Thyroid gland (tissue), 4 donors: ENCODE measurements at regions not wholly inside any gene's neighbourhood (a gene's known extent, or its start where the extent isn't known, plus 50 kb on each side); places are given as distances from the start of the nearest gene placed in this dataset.

Source experiments
- DNase-seq, 2 donors: peaks; one replicate each; pipeline ENCODE4 v3.0.0-alpha.2; 2019
- H3K27ac ChIP-seq, 3 donors: fragments of 200-600 bp; sonication (generic); 1 replicate in 2 of 3; 2 replicates in 1 of 3; pipeline ENCODE4 v1.5.1; 2016 to 2019; ENCODE audit warnings: mild to moderate bottlenecking in 1 of 3, moderate library complexity in 1 of 3
- H3K27me3 ChIP-seq: fragments of 200-600 bp; sonication (generic); one replicate; pipeline ENCODE4 v1.5.1; 2019
- H3K36me3 ChIP-seq, 2 donors: fragments of 200-600 bp; sonication (generic); one replicate each; pipeline ENCODE4 v1.5.1; 2016 to 2019
- H3K4me1 ChIP-seq, 2 donors: fragments of 200-600 bp; sonication (generic); one replicate each; pipeline ENCODE4 v1.5.1; 2017 to 2019
- H3K4me3 ChIP-seq, 3 donors: fragments of 200-600 bp; sonication (generic); replicated peaks in 1 of 3; 1 replicate in 2 of 3; 2 replicates in 1 of 3; pipeline ENCODE4 v1.5.1; 2016; ENCODE audit warnings: mild to moderate bottlenecking in 1 of 3
- H3K9me3 ChIP-seq: fragments of 200-600 bp; sonication (generic); one replicate; pipeline ENCODE4 v1.5.1; 2017
- POLR2A ChIP-seq, 2 donors: fragments of 450-650 bp; IDR thresholded peaks; one replicate each; pipeline ENCODE4 v1.6.1; 2017; ENCODE audit warnings: antibody characterized with exemption in 2 of 2, mild to moderate bottlenecking in 2 of 2, moderate library complexity in 1 of 2
- WGBS, 2 donors: methylation state at CpG; one replicate each; pipeline ENCODE4 v1.1.5; 2017; 5-methylcytosine and 5-hydroxymethylcytosine counted together
- intact Hi-C: fragments of 100-400 bp; cut with DNase I; formaldehyde crosslinking; loops from one replicate; pipeline ENCODE4 v1.15.1; 2023
- TF ChIP-seq, protein P1 (sequence below), 6 experiments: fragments of 200-600 bp in 3 of 6; fragments of 450-650 bp in 3 of 6; sonication (generic) in 3 of 6; IDR thresholded peaks; one replicate each; pipeline ENCODE4 v1.5.1; 2016 to 2019; ENCODE audit warnings: antibody characterized with exemption in 6 of 6, mild to moderate bottlenecking in 2 of 6, inconsistent platforms in 1 of 6, moderate library complexity in 1 of 6

DNA sequence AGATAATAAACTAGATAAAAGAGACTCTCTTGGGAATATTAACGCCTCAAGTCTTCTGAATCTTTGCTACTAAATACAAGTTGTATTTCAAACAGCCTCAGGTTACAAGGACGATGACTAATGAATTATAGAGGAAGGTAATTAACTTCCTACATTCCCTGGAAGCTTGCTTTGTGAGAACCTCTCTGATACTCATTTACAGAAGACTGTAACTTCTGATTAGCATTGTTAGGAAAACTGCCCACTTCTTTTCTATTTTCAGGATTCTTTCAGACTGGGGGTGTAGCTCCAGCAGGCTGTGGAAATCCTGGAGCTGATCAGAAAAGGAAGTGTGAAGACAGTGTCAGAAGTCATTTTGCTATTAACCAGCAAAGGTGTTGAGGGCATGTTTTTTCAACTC lies 316.7 kb upstream of the NPSR1 start:
- no peak for TF ChIP-seq POLR2A (IDR thresholded peaks at IDR 0.05)
- TF ChIP-seq, protein P1, sequence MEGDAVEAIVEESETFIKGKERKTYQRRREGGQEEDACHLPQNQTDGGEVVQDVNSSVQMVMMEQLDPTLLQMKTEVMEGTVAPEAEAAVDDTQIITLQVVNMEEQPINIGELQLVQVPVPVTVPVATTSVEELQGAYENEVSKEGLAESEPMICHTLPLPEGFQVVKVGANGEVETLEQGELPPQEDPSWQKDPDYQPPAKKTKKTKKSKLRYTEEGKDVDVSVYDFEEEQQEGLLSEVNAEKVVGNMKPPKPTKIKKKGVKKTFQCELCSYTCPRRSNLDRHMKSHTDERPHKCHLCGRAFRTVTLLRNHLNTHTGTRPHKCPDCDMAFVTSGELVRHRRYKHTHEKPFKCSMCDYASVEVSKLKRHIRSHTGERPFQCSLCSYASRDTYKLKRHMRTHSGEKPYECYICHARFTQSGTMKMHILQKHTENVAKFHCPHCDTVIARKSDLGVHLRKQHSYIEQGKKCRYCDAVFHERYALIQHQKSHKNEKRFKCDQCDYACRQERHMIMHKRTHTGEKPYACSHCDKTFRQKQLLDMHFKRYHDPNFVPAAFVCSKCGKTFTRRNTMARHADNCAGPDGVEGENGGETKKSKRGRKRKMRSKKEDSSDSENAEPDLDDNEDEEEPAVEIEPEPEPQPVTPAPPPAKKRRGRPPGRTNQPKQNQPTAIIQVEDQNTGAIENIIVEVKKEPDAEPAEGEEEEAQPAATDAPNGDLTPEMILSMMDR (IDR thresholded peaks at IDR 0.05): no peak
- Histone ChIP-seq H3K4me3 (no peak overlapping the region), H3K4me1 (no peaks in the 10 kb centered on the region), H3K27ac (no peak overlapping the region), H3K27me3 (no peaks in the 10 kb centered on the region), H3K36me3 (no peaks in the 10 kb centered on the region), H3K9me3 (no peaks in the 10 kb centered on the region)
- WGBS, 2 donors: 48 to 60% methylated on average over 2 of the region's 2 CpGs
- intact Hi-C loops: no loop called here
- DNase-seq: no peak

DNA sequence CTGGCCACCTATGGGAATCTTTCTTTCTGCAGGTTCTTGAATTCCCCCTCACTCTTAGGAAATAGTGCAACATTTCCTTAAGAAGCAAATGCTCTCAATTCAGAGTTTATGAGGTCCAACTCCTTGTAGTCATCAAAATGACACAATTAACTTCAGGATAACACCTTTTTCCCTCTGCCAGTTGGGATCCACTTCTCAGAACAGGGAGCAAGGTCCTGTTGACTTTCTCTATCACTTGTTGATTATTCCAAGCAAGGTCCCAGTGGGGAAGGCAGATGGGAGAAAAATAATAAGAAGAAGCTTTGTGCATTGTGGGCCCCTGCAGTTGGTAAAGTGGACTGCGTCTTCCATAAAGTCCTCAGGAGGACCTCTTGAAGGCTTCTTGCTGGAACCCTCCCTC lies 315.6 kb upstream of the NPSR1 start:
- no peaks in the 10 kb centered on the region for H3K4me1 ChIP-seq
- intact Hi-C loops: no loop called here
- H3K27ac ChIP-seq: no peak overlapping the region
- DNase-seq: no peak
- no peaks in the 10 kb centered on the region for H3K27me3 ChIP-seq
- H3K4me3 ChIP-seq: no peak overlapping the region
- H3K9me3 ChIP-seq: no peaks in the 10 kb centered on the region
- TF ChIP-seq POLR2A (IDR thresholded peaks at IDR 0.05): no peak
- TF ChIP-seq, protein P1 (IDR thresholded peaks at IDR 0.05): no peak
- 90 to 96% methylated on average over 1 of the region's 1 CpG for WGBS, 2 donors
- H3K36me3 ChIP-seq: no peaks in the 10 kb centered on the region

DNA sequence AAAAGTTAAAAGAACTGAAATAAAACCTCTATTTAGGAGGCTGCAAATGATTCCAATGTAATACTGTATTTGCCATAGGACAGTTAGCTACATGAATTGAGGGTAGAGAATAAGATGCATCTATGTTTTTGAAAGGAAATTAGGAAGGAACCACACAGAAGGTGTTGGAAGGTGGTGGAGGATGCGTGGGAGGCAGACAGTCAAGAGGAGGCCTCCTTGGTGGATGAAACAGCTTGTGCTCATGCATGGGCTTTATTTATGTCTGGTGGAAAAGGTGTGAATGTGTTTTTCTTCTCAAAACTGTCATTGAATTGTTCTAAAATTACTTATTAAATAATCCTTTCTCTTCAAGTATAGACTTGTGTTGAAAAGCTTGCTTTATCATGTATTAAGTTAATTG lies 314.4 kb upstream of the NPSR1 start:
- Histone ChIP-seq H3K36me3 (no peaks in the 10 kb centered on the region), H3K27ac (no peak overlapping the region), H3K4me3 (no peak overlapping the region), H3K27me3 (no peaks in the 10 kb centered on the region), H3K9me3 (no peaks in the 10 kb centered on the region), H3K4me1 (no peaks in the 10 kb centered on the region)
- no peak for DNase-seq
- 79 to 87% methylated on average over 1 of the region's 1 CpG for WGBS, 2 donors
- intact Hi-C loops: no loop called here
- TF ChIP-seq, protein P1 (IDR thresholded peaks at IDR 0.05): no peak
- no peak for TF ChIP-seq POLR2A (IDR thresholded peaks at IDR 0.05)

DNA sequence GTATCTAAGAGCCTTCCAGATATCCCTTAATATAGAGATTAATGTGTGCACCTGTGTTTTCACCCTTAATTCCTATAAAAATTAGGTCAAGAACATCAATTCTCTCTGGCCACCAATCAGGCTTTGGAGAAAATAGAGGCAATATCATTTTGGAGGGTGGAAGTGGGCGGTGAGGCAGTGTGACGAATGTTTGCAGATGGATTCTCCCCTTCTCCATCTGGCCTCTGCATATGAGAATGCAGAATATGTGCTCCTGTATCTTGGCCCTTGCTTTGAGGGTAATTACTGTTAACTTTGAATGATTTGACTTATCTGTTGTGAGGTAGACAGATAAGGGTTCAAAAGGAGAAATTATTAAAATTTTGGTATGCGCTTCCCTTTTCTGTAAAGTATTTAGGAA lies 304.0 kb upstream of the NPSR1 start:
- Histone ChIP-seq H3K4me1 (no peaks in the 10 kb centered on the region), H3K9me3 (no peaks in the 10 kb centered on the region), H3K4me3 (no peak overlapping the region), H3K36me3 (no peaks in the 10 kb centered on the region), H3K27me3 (no peaks in the 10 kb centered on the region), H3K27ac (no peak overlapping the region)
- intact Hi-C loops: no loop called here
- DNase-seq: no peak
- WGBS, 2 donors: 90 to 92% methylated on average over 3 of the region's 3 CpGs
- TF ChIP-seq, protein P1 (IDR thresholded peaks at IDR 0.05): no peak

DNA sequence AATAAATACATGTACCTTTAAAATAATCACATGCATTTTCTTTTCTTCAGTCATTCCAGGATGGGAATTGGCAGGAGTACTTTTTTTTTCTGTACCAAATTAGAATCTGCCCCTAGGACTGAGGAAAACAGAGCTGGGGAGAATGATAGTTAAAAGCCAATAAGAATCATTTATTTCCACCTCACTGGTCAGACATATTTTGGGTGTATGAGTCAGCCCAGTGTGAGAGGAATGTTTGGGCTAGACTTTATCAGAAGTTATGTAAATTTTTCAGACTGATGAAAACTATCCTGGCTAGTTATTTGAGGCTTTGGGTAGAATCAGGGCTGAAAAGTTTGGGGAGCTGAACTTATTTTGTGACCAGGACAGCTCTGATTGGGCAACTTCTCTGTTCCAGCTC lies 303.1 kb upstream of the NPSR1 start:
- intact Hi-C loops: no loop called here
- no peaks in the 10 kb centered on the region for H3K36me3 ChIP-seq
- no peaks in the 10 kb centered on the region for H3K27me3 ChIP-seq
- DNase-seq: no peak
- no peak overlapping the region for H3K4me3 ChIP-seq
- no peaks in the 10 kb centered on the region for H3K9me3 ChIP-seq
- no peak overlapping the region for H3K27ac ChIP-seq
- TF ChIP-seq POLR2A (IDR thresholded peaks at IDR 0.05): no peak
- TF ChIP-seq, protein P1 (IDR thresholded peaks at IDR 0.05): no peak
- H3K4me1 ChIP-seq: no peaks in the 10 kb centered on the region
